Astrocyte of the spinal cord (primary cell): ENCODE measurements at regions not wholly inside any gene's neighbourhood (a gene's known extent, or its start where the extent isn't known, plus 50 kb on each side); places are given as distances from the start of the nearest gene placed in this dataset.

Experiments
- DNase-seq: peaks from one replicate; pipeline ENCODE4 v3.0.0; 2011; ENCODE audit warnings: low read depth, low spot score
- H3K4me3 ChIP-seq: 2 replicates; pipeline ENCODE4 v1.5.1; 2011; ENCODE audit warnings: low read depth, mild to moderate bottlenecking, low read length, moderate library complexity
- in situ Hi-C: cut with HindIII; loops from 2 replicates; pipeline ENCODE4 v1.10.0; 2017; ENCODE audit warnings: low sequenced_read_pairs
- TF ChIP-seq, protein P1 (sequence below): IDR thresholded peaks from 2 replicates; pipeline ENCODE4 v1.5.1; 2012; ENCODE audit warnings: low read depth, mild to moderate bottlenecking, low read length, inconsistent platforms

DNA sequence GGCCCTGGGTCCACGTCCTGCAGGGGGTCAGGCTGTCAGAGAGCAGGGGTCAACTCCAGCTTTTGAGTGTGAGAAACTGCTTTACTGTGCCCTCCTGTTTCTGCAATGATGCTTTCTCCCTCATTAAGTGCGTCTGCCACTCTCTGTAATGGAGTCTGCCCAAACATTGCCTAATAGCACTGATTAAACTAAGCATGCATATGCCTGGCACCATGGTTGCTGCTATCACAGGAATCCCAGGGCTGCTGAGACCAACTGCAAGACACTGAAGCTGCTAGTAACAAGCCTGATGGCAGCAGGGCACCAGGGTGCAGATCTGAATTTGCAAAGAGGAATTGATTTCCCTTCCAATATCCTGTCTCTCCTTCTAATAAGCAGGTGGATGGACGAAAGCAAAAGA, 125.3 kb downstream of the SLC24A2 start:
- no peak overlapping the region for H3K4me3 ChIP-seq
- in situ Hi-C loops = no loop called here
- TF ChIP-seq, protein P1, sequence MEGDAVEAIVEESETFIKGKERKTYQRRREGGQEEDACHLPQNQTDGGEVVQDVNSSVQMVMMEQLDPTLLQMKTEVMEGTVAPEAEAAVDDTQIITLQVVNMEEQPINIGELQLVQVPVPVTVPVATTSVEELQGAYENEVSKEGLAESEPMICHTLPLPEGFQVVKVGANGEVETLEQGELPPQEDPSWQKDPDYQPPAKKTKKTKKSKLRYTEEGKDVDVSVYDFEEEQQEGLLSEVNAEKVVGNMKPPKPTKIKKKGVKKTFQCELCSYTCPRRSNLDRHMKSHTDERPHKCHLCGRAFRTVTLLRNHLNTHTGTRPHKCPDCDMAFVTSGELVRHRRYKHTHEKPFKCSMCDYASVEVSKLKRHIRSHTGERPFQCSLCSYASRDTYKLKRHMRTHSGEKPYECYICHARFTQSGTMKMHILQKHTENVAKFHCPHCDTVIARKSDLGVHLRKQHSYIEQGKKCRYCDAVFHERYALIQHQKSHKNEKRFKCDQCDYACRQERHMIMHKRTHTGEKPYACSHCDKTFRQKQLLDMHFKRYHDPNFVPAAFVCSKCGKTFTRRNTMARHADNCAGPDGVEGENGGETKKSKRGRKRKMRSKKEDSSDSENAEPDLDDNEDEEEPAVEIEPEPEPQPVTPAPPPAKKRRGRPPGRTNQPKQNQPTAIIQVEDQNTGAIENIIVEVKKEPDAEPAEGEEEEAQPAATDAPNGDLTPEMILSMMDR = no peak

DNA sequence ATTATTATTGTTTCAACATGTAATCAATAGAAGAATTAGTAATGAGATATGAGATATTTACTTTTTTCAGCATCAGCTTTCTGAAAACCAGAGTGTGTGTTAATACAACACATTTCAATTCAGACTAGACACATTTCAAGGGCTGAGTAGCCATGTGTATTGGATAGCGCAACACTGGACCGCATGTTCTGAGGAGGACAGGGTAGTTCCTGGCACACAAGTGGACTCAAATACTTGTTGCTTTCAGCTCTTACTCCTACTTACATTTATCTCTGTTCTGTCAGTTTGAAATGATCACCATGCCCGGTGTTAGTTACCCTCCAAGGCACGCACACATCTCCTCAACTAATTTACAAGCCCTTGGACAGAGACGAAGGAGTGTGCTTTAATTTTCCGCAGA, 126.6 kb downstream of the SLC24A2 start:
- DNase-seq = no peak
- no peak overlapping the region for H3K4me3 ChIP-seq
- TF ChIP-seq, protein P1 = no peak
- in situ Hi-C loops = no loop called here

More for the DNA sequence above, 125.3 kb downstream of the SLC24A2 start:
- no peak for DNase-seq

DNA sequence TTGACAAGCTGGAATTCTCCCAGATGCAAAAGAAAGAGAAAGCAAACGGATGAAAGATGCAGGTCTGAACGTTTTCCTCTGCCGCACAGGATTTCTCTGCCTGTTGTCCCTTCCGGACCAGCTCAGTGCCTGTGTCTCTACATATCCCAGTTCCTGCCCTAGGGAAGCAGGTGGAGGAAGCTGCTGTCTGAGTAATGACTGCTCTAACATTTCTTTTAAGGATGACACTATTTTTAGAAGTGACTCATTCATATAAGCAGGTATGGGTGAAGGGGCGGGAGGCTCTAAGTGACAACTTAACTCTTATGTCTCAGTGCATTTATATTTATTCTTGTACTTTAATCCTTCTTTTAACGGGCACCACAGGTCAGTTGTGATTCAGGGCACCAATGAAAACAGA, 128.8 kb downstream of the SLC24A2 start:
- TF ChIP-seq, protein P1 = no peak
- in situ Hi-C loops = no loop called here
- no peak for DNase-seq
- no peak overlapping the region for H3K4me3 ChIP-seq

DNA sequence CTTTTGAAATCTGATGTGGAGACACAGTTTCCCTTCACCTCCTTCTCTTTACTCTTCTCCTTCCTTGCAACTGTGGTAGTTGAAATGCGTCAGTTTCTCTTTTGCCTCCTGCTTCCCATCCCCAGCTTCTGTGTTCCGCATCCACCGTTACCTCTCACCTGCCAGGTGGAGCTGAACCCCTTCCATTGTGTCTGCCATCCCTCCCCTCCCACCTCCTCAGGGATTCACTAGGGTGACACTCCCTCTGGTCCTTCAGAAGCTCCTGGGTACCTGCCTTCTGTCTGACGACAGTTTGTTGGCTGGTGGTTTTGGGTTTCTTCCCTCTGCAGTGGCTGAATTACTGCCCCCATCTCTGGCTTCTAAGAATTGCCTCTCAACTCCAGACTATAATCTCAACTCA, 132.1 kb downstream of the SLC24A2 start:
- DNase-seq = no peak
- TF ChIP-seq, protein P1 = no peak
- no peak overlapping the region for H3K4me3 ChIP-seq
- in situ Hi-C loops = no loop called here

DNA sequence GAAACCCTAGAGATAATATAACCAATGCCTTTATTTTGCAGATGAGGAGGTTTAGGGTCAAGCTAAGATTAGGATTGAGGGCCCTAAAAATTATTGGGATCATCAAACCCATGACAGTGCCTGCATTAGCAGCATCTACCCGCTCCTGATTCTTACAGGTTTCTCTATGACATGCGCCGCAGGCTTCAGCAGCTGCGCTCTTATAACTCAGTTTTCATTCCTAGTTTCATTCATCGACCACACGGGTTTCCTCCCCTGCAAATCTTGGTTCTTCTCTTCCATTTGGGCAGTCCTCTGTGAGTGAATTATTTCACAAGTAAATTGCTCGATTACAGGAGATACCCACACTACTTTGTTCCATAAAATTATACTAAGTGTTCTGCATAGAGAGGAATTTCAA, 137.2 kb downstream of the SLC24A2 start:
- in situ Hi-C loops = no loop called here
- no peak overlapping the region for H3K4me3 ChIP-seq
- TF ChIP-seq, protein P1 = no peak
- DNase-seq = no peak

DNA sequence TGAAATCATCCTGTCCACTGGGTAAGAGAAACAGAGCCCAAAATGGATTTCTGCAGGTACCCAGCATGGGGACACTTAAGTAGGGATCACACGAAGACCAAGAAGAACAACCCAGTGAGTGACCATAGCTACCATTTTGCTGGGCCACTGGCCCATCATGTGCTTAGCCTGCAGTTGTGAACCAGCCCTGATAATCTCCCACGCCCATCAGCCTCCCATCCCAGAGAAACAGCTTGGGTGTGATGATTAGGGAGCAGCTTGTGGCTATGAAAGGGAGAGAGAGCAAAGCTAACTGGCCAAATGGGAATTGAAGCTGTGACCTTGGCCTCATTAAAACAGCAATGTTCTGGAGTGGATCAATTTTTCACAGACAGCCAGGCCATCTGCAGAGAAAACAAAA, 138.5 kb downstream of the SLC24A2 start:
- DNase-seq = no peak
- H3K4me3 ChIP-seq = no peak overlapping the region
- in situ Hi-C loops = no loop called here
- TF ChIP-seq, protein P1 = no peak
